GM18517 (cell line): ENCODE measurements at regions not wholly inside any gene's neighbourhood (a gene's known extent, or its start where the extent isn't known, plus 50 kb on each side); places are given as distances from the start of the nearest gene placed in this dataset.

Source experiments
- ATAC-seq: cut with Tn5 transposase; IDR thresholded peaks from one replicate; pipeline ENCODE4 v1.9.1; 2021; ENCODE audit warnings: mild to moderate bottlenecking, moderate library complexity; ENCODE audit not compliant: unreplicated experiment

GRCh38 chr3:194801461-194802432 lies 116.1 kb downstream of the FAM43A start:
- no peak for ATAC-seq

DNA sequence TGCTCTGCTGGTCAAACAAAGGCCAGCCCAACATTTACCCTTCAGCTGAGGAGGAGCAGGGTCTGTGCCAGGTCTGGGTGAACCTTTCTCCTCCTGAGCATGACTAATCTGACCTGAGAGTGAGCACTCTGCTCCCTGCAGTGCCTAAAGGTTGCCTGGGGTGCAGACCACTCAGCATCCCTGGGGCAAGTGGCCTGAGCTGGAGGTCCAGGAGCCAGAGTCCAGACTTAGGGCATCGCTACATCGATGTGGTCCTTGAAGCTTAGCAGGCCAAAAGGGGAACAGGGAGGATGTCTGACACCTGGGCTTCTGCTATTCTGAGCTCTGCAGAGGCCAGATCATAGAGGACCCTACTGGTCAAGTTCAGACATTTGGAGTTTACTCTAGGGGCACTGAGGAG lies 119.1 kb downstream of the FAM43A start:
- no peak for ATAC-seq

GRCh38 chr3:194805546-194805945 lies 119.9 kb downstream of the FAM43A start:
- ATAC-seq: no peak

DNA sequence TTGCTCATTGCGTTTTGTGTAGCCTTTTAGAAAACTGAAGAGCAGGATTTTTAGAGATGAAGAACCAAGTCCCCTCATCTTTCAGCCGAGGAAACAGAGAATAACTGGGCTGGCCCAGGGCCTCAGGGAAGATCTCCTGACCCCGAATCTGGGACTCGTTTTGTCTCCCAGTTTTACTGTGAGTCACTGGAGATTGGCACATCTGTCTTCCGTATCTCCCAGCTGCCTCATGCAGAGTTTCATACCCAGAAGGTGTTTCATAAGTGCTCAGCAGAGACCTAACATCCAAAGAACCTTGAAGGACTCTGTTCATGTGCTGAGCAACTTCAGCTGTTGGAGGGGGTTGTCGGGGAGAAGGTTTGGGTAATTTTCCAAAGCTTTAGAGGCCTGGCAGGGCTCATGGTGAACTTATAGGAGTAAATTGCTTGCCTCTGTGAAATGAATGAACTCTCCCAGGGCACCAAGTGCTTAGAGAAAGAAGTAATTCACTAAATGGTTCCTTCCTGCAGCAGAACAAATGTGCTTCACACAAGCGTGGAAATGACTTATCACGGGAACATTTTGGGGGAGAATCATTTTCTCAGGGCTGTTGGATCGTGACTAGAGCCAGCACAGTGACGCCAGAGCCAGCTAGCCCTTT lies 121.4 kb downstream of the FAM43A start:
- ATAC-seq: no peak

- no peak for ATAC-seq
Measured at GRCh38 chr3:194808640-194809097, 123.0 kb downstream of the FAM43A start.

GRCh38 chr3:194809382-194809781 lies 123.7 kb downstream of the FAM43A start:
- ATAC-seq: no peak

GRCh38 chr3:194810076-194810475 lies 124.4 kb downstream of the FAM43A start:
- ATAC-seq: no peak

GRCh38 chr3:194811118-194811517 lies 125.4 kb downstream of the FAM43A start:
- ATAC-seq: no peak

GRCh38 chr3:194812176-194812575 lies 126.5 kb downstream of the FAM43A start:
- ATAC-seq: no peak

DNA sequence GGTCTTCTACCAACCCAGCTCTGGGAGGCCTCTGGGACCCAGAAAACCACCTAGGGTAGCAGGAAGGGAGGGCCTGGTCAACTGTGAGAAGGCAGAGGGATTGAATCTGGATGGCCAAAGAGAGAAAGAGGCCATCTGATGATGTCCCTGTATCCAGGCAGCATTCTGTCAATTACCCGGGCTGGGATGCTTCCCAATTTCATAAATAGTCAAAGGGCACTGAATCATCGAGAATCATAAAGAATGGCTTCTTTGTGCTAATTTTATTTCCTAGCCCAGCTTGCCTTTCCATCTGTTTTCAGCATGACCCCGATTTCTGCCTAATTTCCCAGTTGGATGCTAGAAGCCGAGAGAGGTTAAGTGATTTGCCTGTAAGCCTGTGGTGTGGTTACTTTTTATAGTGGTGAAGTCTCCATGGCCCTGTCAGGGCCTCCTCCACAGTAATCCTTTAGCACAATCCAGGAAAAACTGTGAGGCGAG lies 129.2 kb downstream of the FAM43A start:
- ATAC-seq: no peak

DNA sequence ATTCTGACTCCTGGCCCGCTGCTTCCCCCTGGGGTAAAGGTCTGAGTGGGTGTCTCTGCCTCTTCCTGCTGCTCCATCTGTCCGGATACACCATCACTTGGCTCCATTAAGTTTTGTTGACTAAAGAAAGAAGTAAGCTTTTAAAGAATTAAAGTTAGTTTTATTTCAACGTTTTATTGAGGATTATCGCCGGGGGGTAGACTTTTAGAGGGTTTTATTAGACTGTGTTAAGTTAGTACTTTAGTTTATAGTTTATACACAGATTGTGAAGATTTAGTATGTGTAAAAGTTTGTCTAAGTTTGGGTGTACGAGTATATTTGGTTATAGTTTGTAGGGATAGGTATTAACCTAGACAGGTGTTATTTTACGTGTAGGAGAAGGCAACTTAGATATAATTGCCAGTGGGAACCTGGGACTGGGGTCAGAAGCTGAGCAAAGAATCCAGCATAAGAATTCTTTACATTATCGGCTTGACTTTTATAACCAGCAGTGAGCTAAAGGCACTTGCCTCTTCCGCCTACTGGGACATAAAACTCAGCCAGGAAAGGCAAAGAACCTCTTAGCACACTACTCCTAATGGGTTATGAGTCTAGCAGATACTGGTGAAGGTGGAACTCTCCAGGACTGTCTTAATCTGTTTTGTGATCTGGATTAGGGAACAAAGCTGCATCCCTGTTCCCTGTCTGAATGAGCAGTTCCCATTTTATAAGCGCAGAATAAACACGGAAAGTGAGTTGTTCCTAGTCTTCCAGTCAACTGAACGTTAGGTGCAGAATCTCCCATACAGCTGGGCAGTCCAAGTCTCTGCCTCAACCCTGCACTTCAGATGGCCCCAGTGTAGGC lies 131.3 kb downstream of the FAM43A start:
- no peak for ATAC-seq

DNA sequence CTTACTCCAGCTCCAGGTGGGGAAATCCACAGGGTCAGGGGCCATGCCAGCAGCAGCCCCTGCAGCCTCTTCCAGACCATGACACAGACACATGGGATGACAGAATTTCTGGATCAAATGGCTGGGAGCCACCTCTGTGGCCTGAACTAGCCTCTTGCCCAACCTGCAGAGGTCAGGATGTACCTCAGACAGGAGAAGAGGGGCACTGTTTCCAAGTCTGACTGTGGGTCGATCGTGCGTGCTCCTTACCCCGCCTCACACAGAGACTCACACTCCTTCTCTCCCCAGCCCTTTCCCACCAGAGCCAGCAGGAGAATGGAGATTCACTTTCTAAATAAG lies 131.9 kb downstream of the FAM43A start:
- no peak for ATAC-seq

- ATAC-seq: no peak
Measured at GRCh38 chr3:194817936-194818335, 132.3 kb downstream of the FAM43A start.

GRCh38 chr3:194824100-194824499 lies 138.4 kb downstream of the FAM43A start:
- no peak for ATAC-seq

DNA sequence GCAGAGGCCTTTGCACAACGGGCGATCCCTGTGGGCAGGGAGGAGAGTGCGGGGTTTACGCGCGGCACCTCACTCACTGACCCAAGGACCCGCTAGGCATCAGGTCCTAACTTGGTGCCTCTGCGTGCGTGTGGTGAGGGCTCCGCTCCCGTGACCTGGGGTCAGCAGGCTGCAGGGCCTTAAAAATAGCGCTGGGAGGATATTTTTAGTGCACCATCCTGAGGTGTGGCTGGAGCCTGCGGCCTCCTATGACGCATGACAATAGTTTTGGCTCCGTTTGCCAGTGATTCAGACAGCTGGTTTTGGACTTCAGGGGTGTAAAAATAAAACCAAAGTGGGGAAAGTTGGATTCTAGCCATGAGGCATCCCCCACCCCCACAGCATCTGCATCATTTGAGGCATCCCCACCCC lies 139.0 kb downstream of the FAM43A start:
- no peak for ATAC-seq

- ATAC-seq: no peak
Measured at GRCh38 chr3:194826594-194826993, 140.9 kb downstream of the FAM43A start.

GRCh38 chr3:194827486-194827885 lies 141.8 kb downstream of the FAM43A start:
- ATAC-seq: no peak

- no peak for ATAC-seq
Measured at GRCh38 chr3:194828116-194828515, 142.4 kb downstream of the FAM43A start.

DNA sequence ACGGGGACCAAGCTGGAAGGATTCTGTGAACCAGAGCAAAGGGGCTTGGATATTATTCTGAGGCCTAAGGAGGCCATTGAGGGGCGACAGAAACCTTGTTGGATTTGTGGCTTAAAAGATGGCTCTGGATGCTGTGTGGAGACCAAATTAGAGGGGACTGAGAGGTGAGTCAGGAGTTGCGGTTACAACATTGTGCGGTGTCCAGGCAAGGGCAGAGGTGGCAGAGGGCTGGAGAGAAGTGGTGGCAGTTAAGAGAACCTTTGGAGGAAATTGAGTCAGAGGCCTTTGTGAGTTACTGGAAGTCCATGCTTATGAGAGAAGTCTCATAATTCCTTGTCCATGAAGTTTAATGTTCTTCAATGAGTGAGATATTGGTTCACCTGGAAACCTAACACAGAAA lies 143.2 kb downstream of the FAM43A start:
- no peak for ATAC-seq

DNA sequence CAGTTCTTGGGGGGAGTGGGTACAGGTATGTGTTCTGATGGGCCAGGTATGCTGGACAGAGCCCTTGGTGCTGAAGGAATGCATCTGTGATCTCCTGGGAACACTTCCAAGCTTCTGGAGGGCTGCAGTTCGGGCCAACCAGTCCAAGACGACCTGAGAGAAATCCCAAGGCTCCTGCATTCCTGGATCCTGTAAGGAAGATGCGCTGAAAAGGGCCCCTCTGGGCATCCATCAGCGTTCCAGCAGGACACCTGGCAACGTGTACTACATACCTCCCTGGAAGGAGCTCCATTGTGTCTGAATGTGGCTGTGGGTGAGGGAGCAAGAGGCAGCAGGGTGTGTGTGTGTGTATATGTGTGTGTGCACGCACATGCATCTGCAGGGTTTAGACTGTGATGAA lies 144.7 kb downstream of the FAM43A start:
- no peak for ATAC-seq

- ATAC-seq: no peak
Measured at GRCh38 chr3:194830978-194831377, 145.3 kb downstream of the FAM43A start.
